ENCODE measurements at regions not wholly inside any gene's neighbourhood (a gene's known extent, or its start where the extent isn't known, plus 50 kb on each side); places are given as distances from the start of the nearest gene placed in this dataset.

- ATAC-seq (no peak), FAIRE-seq (no peak), DNase-seq (ENCODE audit: low spot score) (no peak)
- 20% methylated on average over 4 of the region's 4 CpGs for WGBS (ENCODE audit: low lambda C conversion rate)
- no peak overlapping the region for H3K27ac ChIP-seq (ENCODE audit: extremely low read length, insufficient read depth, low read length)
- in situ Hi-C loops (cut with HindIII; ENCODE audit: extremely low pct_ligation_motif_present, low pct_unique_long_range_greater_than_20kb): no loop called here
- POLR2A ChIA-PET: no interaction called here
- no peak overlapping the region for H2AFZ ChIP-seq (ENCODE audit: low read length)
- H3K9me3 ChIP-seq (ENCODE audit: low read length): no peaks in the 10 kb centered on the region; the same call in 1 of the 2 replicates
- no peak overlapping the region for H3K4me2 ChIP-seq (ENCODE audit: low read depth, low read length)
- no peaks in the 10 kb centered on the region for H3K36me3 ChIP-seq (replicated peaks in 1 of 2; ENCODE audit: control insufficient read depth in 1 of 2, insufficient read depth in 2 of 2, low read length in 2 of 2)
- CTCF ChIA-PET (ENCODE audit: low intra/inter-chr PET ratio, low total read pairs): no interaction called here
- H3K27me3 ChIP-seq (ENCODE audit: control insufficient read depth in 1 of 2, insufficient read depth in 2 of 2, low read length in 2 of 2): no peaks in the 10 kb centered on the region
- no TSS peak for BruUV-seq (replicated peaks)
- no peaks in the 10 kb centered on the region for H3K79me2 ChIP-seq (ENCODE audit: insufficient read depth, low read length)
- no peaks in the 10 kb centered on the region for H3K4me1 ChIP-seq (ENCODE audit: insufficient read depth, low read length)
- no peak overlapping the region for H3K4me3 ChIP-seq (replicated peaks in 1 of 3; ENCODE audit: insufficient read depth in 1 of 3, low read depth in 2 of 3, low read length in 3 of 3)
- no peak overlapping the region for H3K9ac ChIP-seq (ENCODE audit: insufficient read depth, low read depth, low read length)
- TF ChIP-seq KLF16 (CRISPR knock-in tag; IDR thresholded peaks at IDR 0.05): no peak
- no peak for TF ChIP-seq PRDM10 (CRISPR knock-in tag; IDR thresholded peaks at IDR 0.05; ENCODE audit: low read depth)
- intact Hi-C loops (cut with micrococcal nuclease; ENCODE audit: unreplicated experiment): no loop called here
- no peaks in the 10 kb centered on the region for H4K20me1 ChIP-seq (ENCODE audit: insufficient read depth, low read length)
These were observed 1185.9 kb upstream of the TENM4 start for GRCh38 chr11:80626721-80627120.

- Histone ChIP-seq H3K27ac (ENCODE audit: extremely low read length, insufficient read depth, low read length) (no peak overlapping the region), H3K4me2 (ENCODE audit: low read depth, low read length) (no peak overlapping the region), H2AFZ (ENCODE audit: low read length) (no peak overlapping the region), H3K9ac (ENCODE audit: insufficient read depth, low read depth, low read length) (no peak overlapping the region), H3K4me1 (ENCODE audit: insufficient read depth, low read length) (no peaks in the 10 kb centered on the region), H3K36me3 (replicated peaks in 1 of 2; ENCODE audit: control insufficient read depth in 1 of 2, insufficient read depth in 2 of 2, low read length in 2 of 2) (no peaks in the 10 kb centered on the region), H3K27me3 (ENCODE audit: control insufficient read depth in 1 of 2, insufficient read depth in 2 of 2, low read length in 2 of 2) (no peaks in the 10 kb centered on the region), H3K4me3 (replicated peaks in 1 of 3; ENCODE audit: insufficient read depth in 1 of 3, low read depth in 2 of 3, low read length in 3 of 3) (no peak overlapping the region), H4K20me1 (ENCODE audit: insufficient read depth, low read length) (no peaks in the 10 kb centered on the region), H3K9me3 (ENCODE audit: low read length) (no peaks in the 10 kb centered on the region; the same call in 1 of the 2 replicates), H3K79me2 (ENCODE audit: insufficient read depth, low read length) (no peaks in the 10 kb centered on the region)
- no peak for DNase-seq (ENCODE audit: low spot score)
- WGBS (ENCODE audit: low lambda C conversion rate): under 1% methylated on average over 3 of the region's 3 CpGs
- no TSS peak for BruUV-seq (replicated peaks)
- ChIA-PET CTCF (ENCODE audit: low intra/inter-chr PET ratio, low total read pairs) (no interaction called here), POLR2A (no interaction called here)
- no peak for FAIRE-seq
- in situ Hi-C loops (cut with HindIII; ENCODE audit: extremely low pct_ligation_motif_present, low pct_unique_long_range_greater_than_20kb): no loop called here
- ATAC-seq: no peak
- intact Hi-C loops (cut with micrococcal nuclease; ENCODE audit: unreplicated experiment): no loop called here
- TF ChIP-seq ZNF33A (CRISPR knock-in tag; IDR thresholded peaks at IDR 0.05; ENCODE audit: borderline replicate concordance) (no peak), MZF1 (CRISPR knock-in tag; IDR thresholded peaks at IDR 0.05; ENCODE audit: borderline replicate concordance) (no peak), FOXC1 (CRISPR knock-in tag; IDR thresholded peaks at IDR 0.05; ENCODE audit: borderline replicate concordance) (no peak), ZNF484 (CRISPR knock-in tag; IDR thresholded peaks at IDR 0.05; ENCODE audit: borderline replicate concordance, low read depth) (no peak), ZSCAN21 (CRISPR knock-in tag; IDR thresholded peaks at IDR 0.05; ENCODE audit: borderline replicate concordance) (no peak), NFYC (CRISPR knock-in tag; IDR thresholded peaks at IDR 0.05) (no peak), CENPT (CRISPR knock-in tag; IDR thresholded peaks at IDR 0.05; ENCODE audit: low read depth) (no peak), CBFB (CRISPR knock-in tag; IDR thresholded peaks at IDR 0.05) (no peak), GLI4 (CRISPR knock-in tag; IDR thresholded peaks at IDR 0.05; ENCODE audit: borderline replicate concordance) (no peak), ZNF382 (CRISPR knock-in tag; IDR thresholded peaks at IDR 0.05; ENCODE audit: borderline replicate concordance) (no peak), FOXP1 (IDR thresholded peaks at IDR 0.05) (no peak), FOXP1 (CRISPR knock-in tag; IDR thresholded peaks at IDR 0.05) (no peak), PBX2 (CRISPR knock-in tag; IDR thresholded peaks at IDR 0.05) (no peak), ZNF558 (CRISPR knock-in tag; IDR thresholded peaks at IDR 0.05; ENCODE audit: borderline replicate concordance) (no peak)
These were observed 1184.7 kb upstream of the TENM4 start for GRCh38 chr11:80625563-80625962.
